Left ventricle myocardium superior (tissue), 1 donor: ENCODE measurements at regions not wholly inside any gene's neighbourhood (a gene's known extent, or its start where the extent isn't known, plus 50 kb on each side); places are given as distances from the start of the nearest gene placed in this dataset.

Experiments used
- ATAC-seq: fragments of 200-7000 bp; cut with Tn5 transposase; one replicate; pipeline ENCODE4 v1.9.1; 2020; ENCODE audit warnings: mild to moderate bottlenecking, moderate library complexity
- DNase-seq: peaks from one replicate; pipeline ENCODE4 v3.0.0-alpha.2; 2020
- intact Hi-C: fragments of 100-400 bp; cut with micrococcal nuclease; formaldehyde crosslinking; loops from one replicate; pipeline ENCODE4 v1.11.0; 2022
- donor health status: DM: no; HTN: yes; CAD: no; lungs with severe emphysema.

GRCh38 chr22:22425783-22426624 is 82.5 kb downstream of the ZNF280B start:
- ATAC-seq, result peak; percentile 69

GRCh38 chr22:22427542-22428065 is 80.9 kb downstream of the ZNF280B start:
- DNase-seq, result no peak
- ATAC-seq, result no peak
- intact Hi-C loops, result no loop called here

More at GRCh38 chr22:22425783-22426624, 82.5 kb downstream of the ZNF280B start:
- intact Hi-C loops, result no loop called here
- no peak for DNase-seq

- ATAC-seq, result no peak
- DNase-seq, result no peak
- intact Hi-C loops, result no loop called here
Observed at GRCh38 chr22:22428222-22429098, 80.1 kb downstream of the ZNF280B start.

DNA sequence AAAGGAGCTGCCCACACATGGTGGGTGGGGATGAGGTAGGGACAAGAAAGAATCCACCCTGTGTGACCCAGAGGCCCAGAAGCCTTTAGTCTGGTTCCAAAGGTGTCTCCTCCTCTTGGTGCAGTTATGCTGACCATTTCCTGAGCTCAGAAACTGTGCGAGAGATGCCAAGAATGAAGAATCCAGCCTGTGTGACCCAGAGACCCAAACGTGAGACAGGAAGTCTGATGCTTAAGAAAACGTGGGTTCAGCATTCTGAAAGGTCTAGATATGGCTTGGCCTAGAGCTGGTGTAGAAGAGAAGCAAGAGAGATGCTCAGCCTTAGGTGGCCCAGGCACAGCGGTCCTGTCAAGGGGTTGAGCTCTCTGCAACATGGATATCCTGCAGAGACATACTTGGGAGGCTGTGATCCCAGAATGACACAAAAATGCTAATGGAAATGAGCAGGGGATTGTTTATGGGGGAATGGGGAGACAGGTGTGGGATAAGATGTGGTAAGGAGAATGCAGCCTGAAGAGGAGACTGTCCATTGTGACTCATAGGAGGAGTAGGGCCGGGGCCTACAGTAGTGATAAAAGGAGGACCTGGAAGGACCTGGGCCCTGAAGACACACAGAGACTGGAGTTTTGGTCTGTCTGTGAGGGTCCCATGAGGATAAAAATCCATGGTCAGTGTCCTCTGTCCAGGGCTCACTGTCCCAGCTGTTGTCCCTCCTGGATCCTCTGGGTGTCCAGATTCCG is 79.0 kb downstream of the ZNF280B start:
- DNase-seq, result no peak

GRCh38 chr22:22430111-22430820 is 78.3 kb downstream of the ZNF280B start:
- intact Hi-C loops, result no loop called here
- ATAC-seq (no peak), DNase-seq (no peak)

More for the DNA sequence above, 79.0 kb downstream of the ZNF280B start:
- no peak for ATAC-seq
- intact Hi-C loops, result no loop called here

GRCh38 chr22:22431271-22432220 is 77.0 kb downstream of the ZNF280B start:
- intact Hi-C loops, result no loop called here
- DNase-seq (peak; percentile 53), ATAC-seq (peak; percentile 82)

GRCh38 chr22:22432479-22432878 is 76.1 kb downstream of the ZNF280B start:
- ATAC-seq (no peak), DNase-seq (no peak)
- intact Hi-C loops, result no loop called here

DNA sequence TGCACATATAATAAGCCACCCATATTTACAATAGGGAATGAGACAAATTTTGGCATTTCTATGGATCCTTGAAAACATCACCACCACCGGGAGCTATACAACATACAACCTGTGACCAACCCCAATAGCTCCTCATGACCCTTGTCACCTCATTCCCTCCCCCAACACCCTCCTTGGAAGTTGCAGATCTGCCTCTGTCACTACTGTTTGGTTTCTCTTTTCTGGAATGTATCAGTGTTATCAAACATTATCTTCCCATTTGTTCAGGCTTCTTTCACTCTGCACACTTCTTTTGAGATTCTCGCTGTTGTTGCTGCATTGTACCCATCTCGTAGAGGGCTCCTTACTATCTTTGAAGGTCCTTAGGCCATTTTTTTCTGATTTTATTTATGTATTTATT is 75.6 kb downstream of the ZNF280B start:
- intact Hi-C loops, result no loop called here
- DNase-seq (no peak), ATAC-seq (no peak)

- intact Hi-C loops, result no loop called here
- ATAC-seq (no peak), DNase-seq (no peak)
Observed at GRCh38 chr22:22433770-22434169, 74.8 kb downstream of the ZNF280B start.
